ENCODE measurements at regions not wholly inside any gene's neighbourhood (a gene's known extent, or its start where the extent isn't known, plus 50 kb on each side); places are given as distances from the start of the nearest gene placed in this dataset.

DNA sequence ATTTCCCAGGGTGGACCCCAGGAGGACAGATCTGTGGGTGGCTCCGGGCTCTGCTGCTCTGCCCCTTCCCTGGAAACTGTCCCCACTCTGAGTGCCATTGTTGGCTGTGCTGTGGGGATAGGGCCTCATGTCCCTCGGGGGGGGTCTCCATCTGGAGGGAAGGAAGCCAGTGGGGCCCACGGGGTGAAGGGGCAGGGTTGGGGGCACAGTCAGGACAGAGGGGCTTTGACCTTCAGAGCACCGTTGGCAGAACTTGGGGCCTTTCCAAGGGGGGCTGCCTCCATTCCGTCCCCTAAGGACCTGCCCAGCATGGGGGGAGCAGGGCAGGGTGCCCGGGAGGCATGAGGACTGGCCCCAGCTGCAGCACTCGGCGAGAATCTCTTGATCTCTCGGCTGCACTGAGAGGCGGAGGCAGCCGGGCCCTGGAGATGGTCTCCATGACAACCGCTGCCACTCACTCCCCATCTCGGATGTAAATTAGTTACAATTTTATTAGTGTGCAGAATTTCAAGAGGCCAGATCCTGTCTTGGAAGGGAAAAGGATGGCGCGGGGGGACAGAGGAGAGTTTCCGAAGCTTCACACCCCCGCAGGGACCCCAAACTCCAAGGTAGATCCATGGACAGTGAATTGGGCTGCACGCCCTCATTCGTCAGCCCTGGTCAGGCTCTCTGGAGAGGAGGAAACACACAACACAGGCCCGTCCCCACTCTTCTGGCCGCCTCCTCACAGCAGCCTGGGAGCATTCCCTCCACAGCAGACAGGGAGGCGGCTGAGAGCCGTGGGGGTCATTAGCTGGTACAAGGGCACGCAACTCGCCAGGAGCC, 216.2 kb upstream of the IER5L start:
- TF ChIP-seq, protein P1, sequence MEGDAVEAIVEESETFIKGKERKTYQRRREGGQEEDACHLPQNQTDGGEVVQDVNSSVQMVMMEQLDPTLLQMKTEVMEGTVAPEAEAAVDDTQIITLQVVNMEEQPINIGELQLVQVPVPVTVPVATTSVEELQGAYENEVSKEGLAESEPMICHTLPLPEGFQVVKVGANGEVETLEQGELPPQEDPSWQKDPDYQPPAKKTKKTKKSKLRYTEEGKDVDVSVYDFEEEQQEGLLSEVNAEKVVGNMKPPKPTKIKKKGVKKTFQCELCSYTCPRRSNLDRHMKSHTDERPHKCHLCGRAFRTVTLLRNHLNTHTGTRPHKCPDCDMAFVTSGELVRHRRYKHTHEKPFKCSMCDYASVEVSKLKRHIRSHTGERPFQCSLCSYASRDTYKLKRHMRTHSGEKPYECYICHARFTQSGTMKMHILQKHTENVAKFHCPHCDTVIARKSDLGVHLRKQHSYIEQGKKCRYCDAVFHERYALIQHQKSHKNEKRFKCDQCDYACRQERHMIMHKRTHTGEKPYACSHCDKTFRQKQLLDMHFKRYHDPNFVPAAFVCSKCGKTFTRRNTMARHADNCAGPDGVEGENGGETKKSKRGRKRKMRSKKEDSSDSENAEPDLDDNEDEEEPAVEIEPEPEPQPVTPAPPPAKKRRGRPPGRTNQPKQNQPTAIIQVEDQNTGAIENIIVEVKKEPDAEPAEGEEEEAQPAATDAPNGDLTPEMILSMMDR (conservative IDR thresholded peaks at IDR 0.05; ENCODE audit: control insufficient read depth, insufficient read depth, low read depth, low read length), result no peak
- H3K4me3 ChIP-seq (ENCODE audit: control insufficient read depth, low read depth, low read length), result no peak overlapping the region
- DNase-seq (ENCODE audit: low read depth), result no peak

GRCh38 chr9:129393064-129393463, 215.0 kb upstream of the IER5L start:
- no peak overlapping the region for H3K4me3 ChIP-seq (ENCODE audit: control insufficient read depth, low read depth, low read length)
- TF ChIP-seq, protein P1 (conservative IDR thresholded peaks at IDR 0.05; ENCODE audit: control insufficient read depth, insufficient read depth, low read depth, low read length), result no peak
- DNase-seq (ENCODE audit: low read depth), result no peak

DNA sequence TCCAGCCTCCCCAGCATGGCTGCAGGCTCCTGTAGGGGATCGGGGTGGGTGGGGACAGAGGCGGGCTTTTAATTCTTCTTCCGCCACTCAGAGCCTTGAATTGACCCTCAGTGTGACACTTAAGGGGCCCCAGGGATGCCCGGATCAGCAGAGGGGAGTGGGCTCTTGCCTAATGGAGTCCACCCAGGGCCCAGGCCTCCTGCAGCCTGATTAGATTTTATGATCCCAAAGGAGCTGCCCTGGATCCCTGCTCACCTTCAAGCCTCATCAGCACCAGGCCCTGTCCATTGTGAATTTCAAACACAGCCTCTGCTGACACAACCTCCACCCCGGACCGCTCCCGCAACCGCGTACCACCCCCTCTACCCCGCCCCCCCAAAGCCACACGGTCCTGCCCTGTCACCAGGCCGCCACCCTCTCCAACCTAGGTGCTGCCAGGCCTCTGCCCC, 214.1 kb upstream of the IER5L start:
- no peak for DNase-seq (ENCODE audit: low read depth)
- H3K4me3 ChIP-seq (ENCODE audit: control insufficient read depth, low read depth, low read length), result no peak overlapping the region
- TF ChIP-seq, protein P1 (conservative IDR thresholded peaks at IDR 0.05; ENCODE audit: control insufficient read depth, insufficient read depth, low read depth, low read length), result no peak

DNA sequence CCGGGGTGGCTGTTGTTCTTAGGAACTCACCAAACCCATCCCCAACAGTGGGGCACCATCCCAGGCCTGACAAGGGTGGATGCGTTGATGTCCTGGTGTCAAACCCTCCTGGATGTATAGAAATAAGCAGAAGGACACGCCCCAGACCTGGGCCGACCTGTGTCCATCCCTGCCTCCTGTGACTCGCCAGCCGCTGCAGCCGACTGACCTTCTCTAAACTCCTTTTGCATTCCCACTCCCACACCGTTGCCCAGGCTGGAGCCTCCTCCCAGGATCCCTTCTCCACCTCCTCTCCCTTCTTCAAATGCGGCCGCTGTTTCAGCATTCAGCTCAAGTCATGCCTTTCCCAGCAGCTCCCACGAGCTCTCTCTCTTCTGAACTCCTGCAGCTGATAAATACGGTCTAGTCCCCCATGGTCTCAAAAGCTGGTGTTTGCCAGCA, 213.2 kb upstream of the IER5L start:
- H3K4me3 ChIP-seq (ENCODE audit: control insufficient read depth, low read depth, low read length), result no peak overlapping the region
- DNase-seq (ENCODE audit: low read depth), result no peak
- TF ChIP-seq, protein P1 (conservative IDR thresholded peaks at IDR 0.05; ENCODE audit: control insufficient read depth, insufficient read depth, low read depth, low read length), result no peak

GRCh38 chr9:129390541-129390940, 212.5 kb upstream of the IER5L start:
- DNase-seq (ENCODE audit: low read depth), result no peak
- H3K4me3 ChIP-seq (ENCODE audit: control insufficient read depth, low read depth, low read length), result no peak overlapping the region
- TF ChIP-seq, protein P1 (conservative IDR thresholded peaks at IDR 0.05; ENCODE audit: control insufficient read depth, insufficient read depth, low read depth, low read length), result no peak

GRCh38 chr9:129387822-129388221, 209.8 kb upstream of the IER5L start:
- DNase-seq (ENCODE audit: low read depth), result no peak
- TF ChIP-seq, protein P1 (conservative IDR thresholded peaks at IDR 0.05; ENCODE audit: control insufficient read depth, insufficient read depth, low read depth, low read length), result no peak
- no peak overlapping the region for H3K4me3 ChIP-seq (ENCODE audit: control insufficient read depth, low read depth, low read length)

Measured in fibroblast of mammary gland (primary cell).